HEK293T (cell line): ENCODE measurements at regions not wholly inside any gene's neighbourhood (a gene's known extent, or its start where the extent isn't known, plus 50 kb on each side); places are given as distances from the start of the nearest gene placed in this dataset.
"Not testable (repeated sequence)": the region's sequence is repeated elsewhere in the genome, so short reads cannot be mapped to it uniquely, and the experiment has no call there.

Experiments used
- BHLHE40 ChIP-seq: fragments of 450-650 bp; IDR thresholded peaks from 2 replicates; pipeline ENCODE4 v1.6.1; 2016; ENCODE audit warnings: mild to moderate bottlenecking, moderate library complexity, borderline replicate concordance
- CTBP1 ChIP-seq: fragments of 450-650 bp; IDR thresholded peaks from 2 replicates; pipeline ENCODE4 v1.6.1; 2016; ENCODE audit warnings: borderline replicate concordance
- FOXA1 ChIP-seq: fragments of 450-650 bp; IDR thresholded peaks from 2 replicates; pipeline ENCODE4 v1.6.1; 2016; ENCODE audit warnings: mild to moderate bottlenecking
- FOXK2 ChIP-seq: fragments of 450-650 bp; IDR thresholded peaks from 2 replicates; pipeline ENCODE4 v1.6.1; 2016; ENCODE audit warnings: mild to moderate bottlenecking
- FOXM1 ChIP-seq: fragments of 450-650 bp; IDR thresholded peaks from 2 replicates; pipeline ENCODE4 v1.6.1; 2017; ENCODE audit warnings: mild to moderate bottlenecking, borderline replicate concordance
- LEF1 ChIP-seq: fragments of 450-650 bp; IDR thresholded peaks from 2 replicates; pipeline ENCODE4 v1.6.1; 2017; ENCODE audit warnings: mild to moderate bottlenecking, borderline replicate concordance
- NFRKB ChIP-seq: fragments of 450-650 bp; IDR thresholded peaks from 2 replicates; pipeline ENCODE4 v1.6.1; 2016; ENCODE audit warnings: mild to moderate bottlenecking, moderate library complexity
- SP1 ChIP-seq: fragments of 450-650 bp; IDR thresholded peaks from 2 replicates; pipeline ENCODE4 v1.6.1; 2017
- SUZ12 ChIP-seq: fragments of 450-650 bp; IDR thresholded peaks from 2 replicates; pipeline ENCODE4 v1.6.1; 2016; ENCODE audit warnings: mild to moderate bottlenecking
- TARDBP ChIP-seq: fragments of 450-650 bp; IDR thresholded peaks from 2 replicates; pipeline ENCODE4 v1.6.1; 2016
- TF ChIP-seq, protein P1 (sequence below): fragments of 450-650 bp; IDR thresholded peaks from 2 replicates; pipeline ENCODE4 v1.6.1; 2016

DNA sequence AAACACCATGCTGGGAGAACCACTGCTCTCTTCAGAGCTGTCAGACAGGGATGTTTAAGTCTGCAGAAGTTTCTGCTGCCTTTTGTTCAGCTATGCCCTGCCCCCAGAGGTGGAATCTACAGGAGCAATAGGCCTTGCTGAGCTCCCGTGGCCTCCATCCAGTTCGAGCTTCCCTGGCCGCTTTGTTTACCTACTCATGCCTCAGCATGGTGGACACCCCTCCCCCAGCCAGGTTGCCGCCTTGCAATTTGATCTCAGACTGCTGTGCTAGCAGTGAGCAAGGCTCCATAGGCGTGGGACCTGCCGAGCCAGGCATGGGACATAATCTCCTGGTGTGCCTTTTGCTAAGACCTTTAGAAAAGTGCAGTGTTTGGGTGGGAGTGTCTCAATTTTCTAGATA, 307.3 kb upstream of the KAZN start:
- not testable (repeated sequence) for TF ChIP-seq BHLHE40, LEF1, FOXM1, SUZ12, SP1, FOXK2, CTBP1, FOXA1, NFRKB, TARDBP
- TF ChIP-seq, protein P1, sequence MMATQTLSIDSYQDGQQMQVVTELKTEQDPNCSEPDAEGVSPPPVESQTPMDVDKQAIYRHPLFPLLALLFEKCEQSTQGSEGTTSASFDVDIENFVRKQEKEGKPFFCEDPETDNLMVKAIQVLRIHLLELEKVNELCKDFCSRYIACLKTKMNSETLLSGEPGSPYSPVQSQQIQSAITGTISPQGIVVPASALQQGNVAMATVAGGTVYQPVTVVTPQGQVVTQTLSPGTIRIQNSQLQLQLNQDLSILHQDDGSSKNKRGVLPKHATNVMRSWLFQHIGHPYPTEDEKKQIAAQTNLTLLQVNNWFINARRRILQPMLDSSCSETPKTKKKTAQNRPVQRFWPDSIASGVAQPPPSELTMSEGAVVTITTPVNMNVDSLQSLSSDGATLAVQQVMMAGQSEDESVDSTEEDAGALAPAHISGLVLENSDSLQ = not testable (repeated sequence)
